ENCODE measurements at regions not wholly inside any gene's neighbourhood (a gene's known extent, or its start where the extent isn't known, plus 50 kb on each side); places are given as distances from the start of the nearest gene placed in this dataset.

- TF ChIP-seq POLR2AphosphoS5 (IDR thresholded peaks at IDR 0.05; ENCODE audit: low read depth, low read length) = no peak
- TF ChIP-seq TAF1 (IDR thresholded peaks at IDR 0.05; ENCODE audit: low read depth, low read length) = no peak
- TF ChIP-seq POLR2A (IDR thresholded peaks at IDR 0.05; ENCODE audit: low read depth, low read length) = no peak
- TF ChIP-seq PAX5 (IDR thresholded peaks at IDR 0.05; ENCODE audit: insufficient read depth, low read length, severe bottlenecking) = no peak
- TF ChIP-seq SPI1 (IDR thresholded peaks at IDR 0.05; ENCODE audit: low read depth, low read length) = no peak
- no peak for TF ChIP-seq POU2F2 (IDR thresholded peaks at IDR 0.05; ENCODE audit: low read depth, low read length)
Measured at GRCh38 chr5:32523625-32524024, 61.7 kb upstream of the SUB1 start.

Data from GM12891 (cell line).